HEK293 (cell line): ENCODE measurements at regions not wholly inside any gene's neighbourhood (a gene's known extent, or its start where the extent isn't known, plus 50 kb on each side); places are given as distances from the start of the nearest gene placed in this dataset.

Experiments used
- SP2 ChIP-seq: fragments of 450-650 bp; formaldehyde crosslinking; IDR thresholded peaks from 2 replicates; pipeline ENCODE4 v1.5.1; 2016; ENCODE audit warnings: missing biosample characterization, missing genetic modification characterization
- ZNF138 ChIP-seq: fragments of 450-650 bp; formaldehyde crosslinking; IDR thresholded peaks from 2 replicates; pipeline ENCODE4 v1.5.1; 2016; ENCODE audit warnings: missing biosample characterization, missing genetic modification characterization, borderline replicate concordance
- ZNF24 ChIP-seq: fragments of 450-650 bp; formaldehyde crosslinking; IDR thresholded peaks from 2 replicates; pipeline ENCODE4 v1.5.1; 2016; ENCODE audit warnings: missing biosample characterization, missing genetic modification characterization

DNA sequence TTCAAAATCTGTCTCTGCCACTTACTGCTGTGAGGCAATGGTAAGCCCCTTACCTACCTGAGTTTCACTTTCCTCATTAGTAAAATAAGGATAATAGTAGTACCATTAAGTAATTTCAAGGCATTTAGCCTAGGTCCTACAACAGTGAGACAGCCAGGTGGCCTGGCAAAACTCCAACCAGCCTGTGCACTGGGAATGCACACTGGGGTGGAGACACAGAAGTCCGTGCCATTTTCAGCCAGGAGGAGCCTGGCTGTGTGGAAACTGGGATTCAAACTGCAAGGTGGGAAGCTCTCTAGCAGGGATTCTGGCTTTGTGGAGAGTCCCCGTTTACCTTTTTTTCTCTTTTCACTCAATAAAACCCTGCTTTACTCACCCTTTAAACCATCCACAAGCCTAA is 630.4 kb downstream of the PRELID2 start:
- TF ChIP-seq SP2 (tag by site-specific recombination), result no peak
- no peak for TF ChIP-seq ZNF138 (tag by site-specific recombination)
- TF ChIP-seq ZNF24 (tag by site-specific recombination), result no peak
